Urinary bladder (tissue), 3 donors: ENCODE measurements at regions not wholly inside any gene's neighbourhood (a gene's known extent, or its start where the extent isn't known, plus 50 kb on each side); places are given as distances from the start of the nearest gene placed in this dataset.

Source experiments
- DNase-seq: peaks from one replicate; pipeline ENCODE4 v3.0.0-alpha.2; 2015; ENCODE audit errors: extremely low spot score
- H3K27ac ChIP-seq: one replicate; pipeline ENCODE4 v1.5.1; 2013; ENCODE audit warnings: low read depth, mild to moderate bottlenecking, moderate library complexity
- H3K36me3 ChIP-seq: one replicate; pipeline ENCODE4 v1.6.1; 2013; ENCODE audit warnings: mild to moderate bottlenecking, moderate library complexity; ENCODE audit not compliant: insufficient read depth
- H3K4me1 ChIP-seq: one replicate; pipeline ENCODE4 v1.6.1; 2013; ENCODE audit warnings: mild to moderate bottlenecking, moderate library complexity; ENCODE audit not compliant: insufficient read depth
- H3K4me3 ChIP-seq: one replicate; pipeline ENCODE4 v1.5.1; 2013; ENCODE audit warnings: low read depth, low read length
- WGBS: extraction: QIAGEN DNeasy Blood & Tissue Kit; methylation state at CpG from one replicate; pipeline ENCODE4 v1.1.7; 2013; 5-methylcytosine and 5-hydroxymethylcytosine counted together
- donor health status: healthy with polysubstance abuse.
- donor health status: healthy.

- no peak for DNase-seq
- H3K4me1 ChIP-seq: no peaks in the 10 kb centered on the region
- H3K4me3 ChIP-seq: no peak overlapping the region
- H3K27ac ChIP-seq: no peak overlapping the region
- H3K36me3 ChIP-seq: no peaks in the 10 kb centered on the region
- WGBS: 93% methylated on average over 6 of the region's 6 CpGs
Measured at GRCh38 chr1:189150624-189151023, 1327.0 kb downstream of the BRINP3 start.

DNA sequence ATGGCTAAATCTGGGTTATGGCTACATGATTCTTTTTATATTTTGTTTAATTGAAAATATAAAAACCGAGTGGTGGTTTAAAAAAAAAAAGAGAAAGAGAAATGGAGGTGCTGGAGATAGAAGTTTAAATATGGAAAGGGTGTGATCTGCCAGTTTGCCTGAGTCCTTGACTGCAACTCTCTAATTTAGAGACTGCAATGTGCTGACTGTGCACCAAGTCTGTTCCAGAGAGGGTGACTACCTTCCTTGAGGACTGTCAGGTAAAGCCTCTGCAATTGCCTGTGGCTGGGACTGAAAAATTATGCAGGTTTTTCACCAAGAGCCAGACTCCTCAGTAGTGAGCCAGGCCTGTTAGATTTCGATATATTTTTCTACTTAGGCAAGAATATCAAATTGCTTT, 1326.3 kb downstream of the BRINP3 start:
- H3K4me1 ChIP-seq: no peaks in the 10 kb centered on the region
- no peak for DNase-seq
- H3K36me3 ChIP-seq: no peaks in the 10 kb centered on the region
- H3K4me3 ChIP-seq: no peak overlapping the region
- 46% methylated on average over 2 of the region's 2 CpGs for WGBS
- no peak overlapping the region for H3K27ac ChIP-seq

DNA sequence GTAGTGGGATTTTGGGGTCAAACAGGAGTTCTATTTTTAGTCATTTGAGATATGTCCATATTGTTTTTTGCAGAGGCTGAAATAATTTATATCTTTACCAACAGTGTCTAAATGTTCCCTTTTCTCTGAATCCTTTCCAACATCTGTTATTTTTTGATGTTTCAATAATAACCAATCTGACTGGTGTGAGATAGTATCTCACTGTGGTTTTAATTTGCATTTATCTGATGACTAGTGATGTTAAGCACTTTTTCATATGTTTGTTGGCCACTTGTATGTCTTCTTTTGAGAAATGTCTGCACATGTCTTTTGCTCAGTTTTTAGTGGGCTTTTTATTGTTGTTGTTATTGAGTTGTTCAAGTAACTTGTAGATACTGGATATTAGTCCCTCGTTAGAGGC, 1325.0 kb downstream of the BRINP3 start:
- H3K27ac ChIP-seq: no peak overlapping the region
- H3K4me3 ChIP-seq: no peak overlapping the region
- H3K36me3 ChIP-seq: no peaks in the 10 kb centered on the region
- no peak for DNase-seq
- WGBS: 81% methylated on average over 1 of the region's 1 CpG
- no peaks in the 10 kb centered on the region for H3K4me1 ChIP-seq

DNA sequence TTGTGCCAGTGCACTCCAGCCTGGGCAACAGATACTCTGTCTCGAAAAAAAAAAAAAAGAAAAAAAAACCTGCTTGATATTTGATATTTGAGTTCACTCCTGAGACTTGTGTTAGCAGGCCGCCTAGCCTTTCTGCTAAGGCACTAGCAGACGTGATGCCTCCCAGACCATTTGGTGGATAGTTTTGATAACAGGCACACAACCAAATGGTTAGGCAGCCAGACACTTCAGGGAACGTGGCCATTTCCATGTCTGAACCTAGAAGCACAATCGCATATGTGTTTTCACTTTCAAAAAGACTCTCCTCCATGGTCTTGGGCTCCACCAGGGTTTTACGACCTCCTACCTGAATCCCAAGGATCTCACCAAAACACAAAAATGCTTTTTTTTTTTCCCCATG, 1319.5 kb downstream of the BRINP3 start:
- no peak overlapping the region for H3K27ac ChIP-seq
- no peaks in the 10 kb centered on the region for H3K4me1 ChIP-seq
- no peaks in the 10 kb centered on the region for H3K36me3 ChIP-seq
- WGBS: 65% methylated on average over 6 of the region's 6 CpGs
- no peak overlapping the region for H3K4me3 ChIP-seq
- DNase-seq: no peak

DNA sequence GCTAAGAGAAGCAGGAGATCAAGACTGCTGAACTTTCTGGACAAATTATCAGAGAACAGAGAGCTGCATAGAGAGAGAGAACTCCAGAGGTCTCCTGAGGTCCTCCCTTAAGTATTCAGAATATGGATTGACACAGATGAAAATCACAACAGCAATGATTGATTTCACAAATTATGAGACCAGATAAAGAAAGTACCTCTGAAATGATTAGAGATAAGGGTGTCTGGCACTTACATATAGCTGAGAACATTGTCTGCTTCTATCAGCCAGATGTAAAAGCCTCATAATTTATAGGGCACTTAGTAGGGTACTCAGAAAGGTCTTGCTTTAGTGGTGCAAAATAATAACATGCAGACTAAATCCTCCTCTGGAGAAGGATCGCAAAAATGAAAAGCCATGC, 1301.8 kb downstream of the BRINP3 start:
- Histone ChIP-seq H3K4me3 (no peak overlapping the region), H3K36me3 (no peaks in the 10 kb centered on the region), H3K4me1 (no peaks in the 10 kb centered on the region), H3K27ac (no peak overlapping the region)
- 70% methylated on average over 1 of the region's 1 CpG for WGBS
- DNase-seq: no peak

GRCh38 chr1:189180057-189180456, 1297.6 kb downstream of the BRINP3 start:
- Histone ChIP-seq H3K27ac (no peak overlapping the region), H3K4me1 (no peaks in the 10 kb centered on the region), H3K4me3 (no peak overlapping the region), H3K36me3 (no peaks in the 10 kb centered on the region)
- no peak for DNase-seq

DNA sequence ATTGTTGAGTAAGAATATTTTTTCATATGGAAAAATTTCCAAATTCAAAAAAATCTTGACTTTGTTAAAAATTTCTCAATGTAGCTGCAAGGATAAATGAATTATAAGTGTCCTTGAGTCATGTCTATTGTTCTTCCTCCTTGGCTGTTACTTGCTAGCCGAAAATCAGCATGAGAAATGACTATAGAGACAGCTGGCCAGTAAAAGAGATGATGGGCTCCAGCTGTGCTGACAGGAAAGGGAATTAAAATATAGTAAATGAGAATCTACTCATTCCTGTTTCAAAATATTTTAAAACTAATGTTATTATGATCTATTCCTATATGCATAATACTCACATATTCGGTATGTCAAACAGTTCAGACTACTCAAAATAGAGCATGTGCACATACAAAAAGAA, 1292.6 kb downstream of the BRINP3 start:
- H3K4me1 ChIP-seq: no peaks in the 10 kb centered on the region
- 57% methylated on average over 2 of the region's 2 CpGs for WGBS
- H3K36me3 ChIP-seq: no peaks in the 10 kb centered on the region
- no peak overlapping the region for H3K27ac ChIP-seq
- no peak overlapping the region for H3K4me3 ChIP-seq
- DNase-seq: no peak

DNA sequence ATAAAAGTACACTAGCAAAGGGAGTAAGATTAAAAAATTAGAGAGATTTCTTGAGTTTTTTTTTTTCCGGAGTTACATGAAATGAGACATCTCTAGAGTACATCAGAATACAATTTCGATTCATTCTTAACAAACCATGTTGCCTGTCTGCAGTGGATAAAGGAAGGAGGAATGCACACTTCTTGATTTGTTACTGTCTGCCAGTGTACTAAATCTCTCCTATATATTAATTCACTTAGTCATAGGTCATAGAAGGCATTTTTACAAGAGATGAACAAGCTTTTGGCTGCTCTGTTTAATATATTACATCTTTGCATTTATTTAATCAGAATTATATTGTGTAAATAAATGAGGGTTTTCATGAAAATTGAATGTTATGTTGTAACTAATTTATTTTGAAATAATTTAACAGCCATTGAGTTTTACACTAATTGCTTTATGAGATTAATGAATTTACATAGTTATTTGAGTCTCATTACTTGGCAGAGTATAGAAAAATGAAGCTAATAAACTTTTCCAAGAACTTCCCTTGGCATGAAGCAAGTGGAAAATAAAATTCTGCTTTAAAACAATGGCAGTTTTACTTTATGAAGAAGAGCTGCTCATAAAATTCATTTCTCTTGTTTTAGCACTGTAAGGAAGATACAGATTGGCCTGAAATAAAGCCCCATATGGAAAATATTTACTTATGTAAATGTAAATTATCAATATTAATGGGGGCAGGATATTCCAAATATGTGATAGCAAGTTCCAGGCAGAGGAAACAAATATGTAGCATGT, 1284.7 kb downstream of the BRINP3 start:
- no peak overlapping the region for H3K4me3 ChIP-seq
- WGBS: 45% methylated on average over 2 of the region's 2 CpGs
- H3K4me1 ChIP-seq: no peaks in the 10 kb centered on the region
- H3K27ac ChIP-seq: no peak overlapping the region
- DNase-seq: peak; percentile 20
- H3K36me3 ChIP-seq: no peaks in the 10 kb centered on the region

GRCh38 chr1:189205863-189206262, 1271.8 kb downstream of the BRINP3 start:
- no peaks in the 10 kb centered on the region for H3K4me1 ChIP-seq
- WGBS: 56% methylated on average over 2 of the region's 2 CpGs
- no peak for DNase-seq
- no peak overlapping the region for H3K4me3 ChIP-seq
- no peak overlapping the region for H3K27ac ChIP-seq
- H3K36me3 ChIP-seq: no peaks in the 10 kb centered on the region

- no peak for DNase-seq
- Histone ChIP-seq H3K4me3 (no peak overlapping the region), H3K27ac (no peak overlapping the region), H3K36me3 (no peaks in the 10 kb centered on the region), H3K4me1 (no peaks in the 10 kb centered on the region)
Measured at GRCh38 chr1:189206617-189207016, 1271.0 kb downstream of the BRINP3 start.

DNA sequence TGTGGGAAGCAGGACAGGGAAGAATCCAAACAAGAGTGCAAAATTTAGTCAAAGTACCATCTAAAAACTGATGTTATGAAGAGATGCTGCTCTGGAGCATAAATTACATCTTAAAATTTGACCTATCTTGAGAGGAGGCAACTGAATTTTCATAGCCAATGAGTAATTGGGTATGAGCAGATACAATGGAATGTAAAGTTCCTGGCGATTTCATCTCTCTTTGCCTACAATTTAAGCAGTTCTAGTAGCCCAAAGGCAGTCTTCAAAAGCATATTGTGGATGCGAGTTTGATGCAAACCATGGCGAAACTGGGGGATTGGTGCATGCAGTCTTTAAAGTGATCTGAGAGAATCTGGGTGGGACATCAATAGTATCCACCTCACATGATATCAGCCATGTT, 1265.9 kb downstream of the BRINP3 start:
- Histone ChIP-seq H3K36me3 (no peaks in the 10 kb centered on the region), H3K4me1 (no peaks in the 10 kb centered on the region), H3K4me3 (no peak overlapping the region), H3K27ac (no peak overlapping the region)
- 78% methylated on average over 3 of the region's 3 CpGs for WGBS
- no peak for DNase-seq

GRCh38 chr1:189212606-189213005, 1265.1 kb downstream of the BRINP3 start:
- no peak for DNase-seq
- Histone ChIP-seq H3K36me3 (no peaks in the 10 kb centered on the region), H3K27ac (no peak overlapping the region), H3K4me1 (no peaks in the 10 kb centered on the region), H3K4me3 (no peak overlapping the region)
- WGBS: 76% methylated on average over 2 of the region's 2 CpGs

GRCh38 chr1:189216886-189217285, 1260.8 kb downstream of the BRINP3 start:
- Histone ChIP-seq H3K4me3 (no peak overlapping the region), H3K27ac (no peak overlapping the region), H3K36me3 (no peaks in the 10 kb centered on the region), H3K4me1 (no peaks in the 10 kb centered on the region)
- DNase-seq: no peak
- 87% methylated on average over 1 of the region's 1 CpG for WGBS

GRCh38 chr1:189217646-189218045, 1260.0 kb downstream of the BRINP3 start:
- H3K27ac ChIP-seq: no peak overlapping the region
- H3K36me3 ChIP-seq: no peaks in the 10 kb centered on the region
- H3K4me1 ChIP-seq: no peaks in the 10 kb centered on the region
- no peak overlapping the region for H3K4me3 ChIP-seq
- DNase-seq: no peak

DNA sequence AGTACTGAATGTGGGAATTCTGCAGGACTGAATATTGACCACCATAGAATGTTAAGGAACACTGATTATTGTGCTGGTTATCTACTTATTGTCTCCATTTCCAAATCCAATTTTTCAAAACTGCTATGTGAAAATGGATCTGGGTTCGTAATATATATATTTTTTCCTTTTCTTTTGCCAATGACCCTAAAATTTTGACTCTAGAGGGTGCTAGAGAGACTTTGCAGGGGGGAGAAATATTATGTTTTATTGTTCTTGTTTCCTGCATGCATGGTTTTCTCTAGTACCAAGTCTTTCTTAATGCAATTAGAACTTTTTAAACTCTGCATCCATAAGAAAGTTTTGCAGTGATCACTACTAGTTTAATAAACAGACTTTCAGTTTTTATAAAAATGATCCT, 1256.9 kb downstream of the BRINP3 start:
- WGBS: 77% methylated on average over 1 of the region's 1 CpG
- Histone ChIP-seq H3K27ac (no peak overlapping the region), H3K4me1 (no peaks in the 10 kb centered on the region), H3K36me3 (no peaks in the 10 kb centered on the region), H3K4me3 (no peak overlapping the region)
- DNase-seq: no peak
